Astrocyte of the spinal cord (primary cell): ENCODE measurements at regions not wholly inside any gene's neighbourhood (a gene's known extent, or its start where the extent isn't known, plus 50 kb on each side); places are given as distances from the start of the nearest gene placed in this dataset.
A peak's percentile ranks its signal among the peaks of the same experiment; 100 is the strongest.
"Not testable (repeated sequence)": the region's sequence is repeated elsewhere in the genome, so short reads cannot be mapped to it uniquely, and the experiment has no call there.

Experiments used
- DNase-seq: peaks from one replicate; pipeline ENCODE4 v3.0.0; 2011; ENCODE audit warnings: low read depth, low spot score
- H3K4me3 ChIP-seq: 2 replicates; pipeline ENCODE4 v1.5.1; 2011; ENCODE audit warnings: low read depth, mild to moderate bottlenecking, low read length, moderate library complexity
- CTCF ChIP-seq: IDR thresholded peaks from 2 replicates; pipeline ENCODE4 v1.5.1; 2012; ENCODE audit warnings: low read depth, mild to moderate bottlenecking, low read length, inconsistent platforms
- in situ Hi-C: cut with HindIII; loops from 2 replicates; pipeline ENCODE4 v1.10.0; 2017; ENCODE audit warnings: low sequenced_read_pairs

GRCh38 chr3:194257916-194258668, 93.0 kb downstream of the CPN2 start:
- DNase-seq, result no peak
- in situ Hi-C loops, result no loop called here
- TF ChIP-seq CTCF, result no peak
- no peak overlapping the region for H3K4me3 ChIP-seq

- in situ Hi-C loops, result no loop called here
- peak; percentile 54 for DNase-seq
- TF ChIP-seq CTCF, result no peak
- H3K4me3 ChIP-seq, result no peak overlapping the region
Measured at GRCh38 chr3:194259982-194260766, 91.0 kb downstream of the CPN2 start.

GRCh38 chr3:194261581-194262063, 89.5 kb downstream of the CPN2 start:
- no peak for DNase-seq
- in situ Hi-C loops, result no loop called here
- no peak overlapping the region for H3K4me3 ChIP-seq
- no peak for TF ChIP-seq CTCF

GRCh38 chr3:194262176-194262924, 88.8 kb downstream of the CPN2 start:
- no peak for TF ChIP-seq CTCF

GRCh38 chr3:194262925-194263305, 88.2 kb downstream of the CPN2 start:
- H3K4me3 ChIP-seq, result no peak overlapping the region
- TF ChIP-seq CTCF, result no peak
- DNase-seq, result no peak
- in situ Hi-C loops, result no loop called here

More at GRCh38 chr3:194262176-194262924, 88.8 kb downstream of the CPN2 start:
- no peak for DNase-seq
- no peak overlapping the region for H3K4me3 ChIP-seq
- in situ Hi-C loops, result no loop called here

- H3K4me3 ChIP-seq, DNase-seq, in situ Hi-C loops: not testable (repeated sequence)
Measured at GRCh38 chr3:194264631-194265504, 86.3 kb downstream of the CPN2 start.
